ACC112 (cell line): ENCODE measurements at regions not wholly inside any gene's neighbourhood (a gene's known extent, or its start where the extent isn't known, plus 50 kb on each side); places are given as distances from the start of the nearest gene placed in this dataset.

Experiments used
- H2AFZ ChIP-seq: fragments of 200-600 bp; sonication (generic); one replicate; pipeline ENCODE4 v1.6.0; 2017; ENCODE audit warnings: antibody characterized with exemption, low read length; ENCODE audit not compliant: unreplicated experiment
- H3K27ac ChIP-seq: fragments of 200-600 bp; sonication (generic); 2 replicates; pipeline ENCODE4 v1.5.1; 2014; ENCODE audit warnings: low read depth, mild to moderate bottlenecking, antibody characterized with exemption, low read length, moderate library complexity
- H3K27me3 ChIP-seq: fragments of 200-600 bp; sonication (generic); 2 replicates; pipeline ENCODE4 v1.6.1; 2014; ENCODE audit warnings: mild to moderate bottlenecking, antibody characterized with exemption, low read length, moderate library complexity, mixed read lengths; ENCODE audit not compliant: insufficient read depth
- H3K36me3 ChIP-seq: fragments of 200-600 bp; sonication (generic); 2 replicates; pipeline ENCODE4 v1.6.1; 2016; ENCODE audit warnings: mild to moderate bottlenecking, antibody characterized with exemption, low read length, moderate library complexity, mixed read lengths; ENCODE audit not compliant: insufficient read depth
- H3K4me1 ChIP-seq: fragments of 200-600 bp; sonication (generic); one replicate; pipeline ENCODE4 v1.6.1; 2016; ENCODE audit warnings: low read length, mixed read lengths; ENCODE audit not compliant: insufficient read depth, unreplicated experiment, control insufficient read depth
- H3K4me3 ChIP-seq: fragments of 200-600 bp; sonication (generic); 2 replicates; pipeline ENCODE4 v1.5.1; 2014; ENCODE audit warnings: mild to moderate bottlenecking, low read depth, low read length
- H3K79me2 ChIP-seq: fragments of 200-600 bp; sonication (generic); one replicate; pipeline ENCODE4 v1.6.0; 2016; ENCODE audit warnings: low read length; ENCODE audit not compliant: control insufficient read depth, unreplicated experiment, insufficient read depth

- Histone ChIP-seq H3K27ac (no peak overlapping the region), H3K4me3 (no peak overlapping the region), H3K79me2 (no peaks in the 10 kb centered on the region), H3K27me3 (no peaks in the 10 kb centered on the region), H3K4me1 (peaks cover 30% of the 10 kb centered on the region), H3K36me3 (no peaks in the 10 kb centered on the region), H2AFZ (no peak overlapping the region)
Observed at GRCh38 chr5:53338971-53339370, 141.5 kb upstream of the FST start.

- Histone ChIP-seq H3K4me1 (peaks cover 20% of the 10 kb centered on the region), H3K36me3 (no peaks in the 10 kb centered on the region), H2AFZ (no peak overlapping the region), H3K27ac (no peak overlapping the region), H3K27me3 (no peaks in the 10 kb centered on the region), H3K4me3 (no peak overlapping the region), H3K79me2 (no peaks in the 10 kb centered on the region)
Observed at GRCh38 chr5:53339962-53340540, 140.4 kb upstream of the FST start.

- Histone ChIP-seq H3K36me3 (no peaks in the 10 kb centered on the region), H2AFZ (no peak overlapping the region), H3K4me3 (no peak overlapping the region), H3K79me2 (no peaks in the 10 kb centered on the region), H3K4me1 (peaks cover 13% of the 10 kb centered on the region), H3K27ac (no peak overlapping the region), H3K27me3 (no peaks in the 10 kb centered on the region)
Observed at GRCh38 chr5:53340956-53341750, 139.3 kb upstream of the FST start.

GRCh38 chr5:53342236-53342635 is 138.2 kb upstream of the FST start:
- H3K4me3 ChIP-seq: no peak overlapping the region
- no peaks in the 10 kb centered on the region for H3K79me2 ChIP-seq
- no peak overlapping the region for H2AFZ ChIP-seq
- H3K27me3 ChIP-seq: no peaks in the 10 kb centered on the region
- H3K4me1 ChIP-seq: peaks cover 13% of the 10 kb centered on the region
- no peak overlapping the region for H3K27ac ChIP-seq
- H3K36me3 ChIP-seq: no peaks in the 10 kb centered on the region

GRCh38 chr5:53343187-53343586 is 137.2 kb upstream of the FST start:
- Histone ChIP-seq H3K79me2 (no peaks in the 10 kb centered on the region), H3K4me3 (no peak overlapping the region), H3K36me3 (no peaks in the 10 kb centered on the region), H3K27ac (peak overlapping the region; percentile 55), H2AFZ (no peak overlapping the region), H3K4me1 (peaks cover 13% of the 10 kb centered on the region), H3K27me3 (no peaks in the 10 kb centered on the region)

- no peak overlapping the region for H3K4me3 ChIP-seq
- no peaks in the 10 kb centered on the region for H3K27me3 ChIP-seq
- H3K4me1 ChIP-seq: peaks cover 6% of the 10 kb centered on the region
- H3K79me2 ChIP-seq: no peaks in the 10 kb centered on the region
- H2AFZ ChIP-seq: peak overlapping the region; percentile 7
- H3K27ac ChIP-seq: no peak overlapping the region
- H3K36me3 ChIP-seq: no peaks in the 10 kb centered on the region
Observed at GRCh38 chr5:53350368-53350767, 130.1 kb upstream of the FST start.

- Histone ChIP-seq H3K79me2 (no peaks in the 10 kb centered on the region), H3K36me3 (no peaks in the 10 kb centered on the region), H3K27ac (no peak overlapping the region), H3K27me3 (no peaks in the 10 kb centered on the region), H3K4me1 (peaks cover 14% of the 10 kb centered on the region), H2AFZ (peak overlapping the region; percentile 18), H3K4me3 (no peak overlapping the region)
Observed at GRCh38 chr5:53350991-53351770, 129.2 kb upstream of the FST start.

- no peak overlapping the region for H3K4me3 ChIP-seq
- H3K4me1 ChIP-seq: peaks cover 35% of the 10 kb centered on the region
- peak overlapping the region; percentile 73 for H2AFZ ChIP-seq
- H3K27ac ChIP-seq: peak overlapping the region; percentile 51
- no peaks in the 10 kb centered on the region for H3K36me3 ChIP-seq
- no peaks in the 10 kb centered on the region for H3K79me2 ChIP-seq
- H3K27me3 ChIP-seq: no peaks in the 10 kb centered on the region
Observed at GRCh38 chr5:53355316-53355715, 125.1 kb upstream of the FST start.

- H3K4me1 ChIP-seq: peaks cover 40% of the 10 kb centered on the region
- no peaks in the 10 kb centered on the region for H3K27me3 ChIP-seq
Observed at GRCh38 chr5:53355931-53356330, 124.5 kb upstream of the FST start.

GRCh38 chr5:53357439-53357838 is 123.0 kb upstream of the FST start:
- Histone ChIP-seq H3K27ac (no peak overlapping the region), H3K27me3 (no peaks in the 10 kb centered on the region), H2AFZ (no peak overlapping the region), H3K36me3 (no peaks in the 10 kb centered on the region), H3K79me2 (no peaks in the 10 kb centered on the region), H3K4me3 (no peak overlapping the region), H3K4me1 (peaks cover 54% of the 10 kb centered on the region)

More at GRCh38 chr5:53355931-53356330, 124.5 kb upstream of the FST start:
- Histone ChIP-seq H3K27ac (peak overlapping the region; percentile 51), H3K36me3 (no peaks in the 10 kb centered on the region), H3K79me2 (no peaks in the 10 kb centered on the region), H2AFZ (peak overlapping the region; percentile 56), H3K4me3 (no peak overlapping the region)
